Esophagus squamous epithelium (tissue), 4 donors: ENCODE measurements at regions not wholly inside any gene's neighbourhood (a gene's known extent, or its start where the extent isn't known, plus 50 kb on each side); places are given as distances from the start of the nearest gene placed in this dataset.

Experiments
- POLR2A ChIP-seq, 4 donors: fragments of 450-650 bp; IDR thresholded peaks; one replicate each; pipeline ENCODE4 v1.6.1; 2017; ENCODE audit warnings: antibody characterized with exemption in 4 of 4, mild to moderate bottlenecking in 4 of 4, moderate library complexity in 3 of 4
- TF ChIP-seq, protein P1 (sequence below), 6 experiments: fragments of 450-650 bp in 4 of 6; fragments of 200-600 bp in 2 of 6; sonication (generic) in 2 of 6; IDR thresholded peaks; one replicate each; pipeline ENCODE4 v1.5.1; 2016 to 2019; ENCODE audit warnings: antibody characterized with exemption in 6 of 6, mild to moderate bottlenecking in 4 of 6, moderate library complexity in 4 of 6

DNA sequence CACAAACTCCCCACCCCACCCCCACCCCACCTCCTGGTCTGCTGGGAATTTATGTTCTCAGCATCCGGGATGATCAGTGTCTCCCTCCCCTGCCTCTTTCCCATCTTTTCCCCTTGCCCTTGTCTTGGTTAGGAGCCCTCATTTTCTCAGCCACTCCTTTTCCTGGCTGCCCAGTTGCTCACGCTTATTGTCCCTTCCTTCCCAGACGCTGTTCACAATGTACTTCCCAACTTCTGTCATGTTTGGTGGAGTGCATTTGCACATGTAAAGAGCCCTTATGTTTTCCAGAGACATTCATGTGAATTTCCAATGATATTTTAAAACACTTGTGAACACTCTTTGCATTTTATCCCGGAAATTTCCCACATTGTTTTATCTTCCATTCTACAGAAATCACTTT is 192.1 kb downstream of the RHOU start:
- TF ChIP-seq, protein P1, sequence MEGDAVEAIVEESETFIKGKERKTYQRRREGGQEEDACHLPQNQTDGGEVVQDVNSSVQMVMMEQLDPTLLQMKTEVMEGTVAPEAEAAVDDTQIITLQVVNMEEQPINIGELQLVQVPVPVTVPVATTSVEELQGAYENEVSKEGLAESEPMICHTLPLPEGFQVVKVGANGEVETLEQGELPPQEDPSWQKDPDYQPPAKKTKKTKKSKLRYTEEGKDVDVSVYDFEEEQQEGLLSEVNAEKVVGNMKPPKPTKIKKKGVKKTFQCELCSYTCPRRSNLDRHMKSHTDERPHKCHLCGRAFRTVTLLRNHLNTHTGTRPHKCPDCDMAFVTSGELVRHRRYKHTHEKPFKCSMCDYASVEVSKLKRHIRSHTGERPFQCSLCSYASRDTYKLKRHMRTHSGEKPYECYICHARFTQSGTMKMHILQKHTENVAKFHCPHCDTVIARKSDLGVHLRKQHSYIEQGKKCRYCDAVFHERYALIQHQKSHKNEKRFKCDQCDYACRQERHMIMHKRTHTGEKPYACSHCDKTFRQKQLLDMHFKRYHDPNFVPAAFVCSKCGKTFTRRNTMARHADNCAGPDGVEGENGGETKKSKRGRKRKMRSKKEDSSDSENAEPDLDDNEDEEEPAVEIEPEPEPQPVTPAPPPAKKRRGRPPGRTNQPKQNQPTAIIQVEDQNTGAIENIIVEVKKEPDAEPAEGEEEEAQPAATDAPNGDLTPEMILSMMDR (IDR thresholded peaks at IDR 0.05): no peak
- TF ChIP-seq POLR2A (IDR thresholded peaks at IDR 0.05): no peak
